Uterus (tissue), 2 donors: ENCODE measurements at regions not wholly inside any gene's neighbourhood (a gene's known extent, or its start where the extent isn't known, plus 50 kb on each side); places are given as distances from the start of the nearest gene placed in this dataset.

Source experiments
- POLR2A ChIP-seq, 2 donors: fragments of 450-650 bp; IDR thresholded peaks; one replicate each; pipeline ENCODE4 v1.6.1; 2016; ENCODE audit warnings: antibody characterized with exemption in 2 of 2, mild to moderate bottlenecking in 1 of 2, moderate library complexity in 1 of 2
- TF ChIP-seq, protein P1 (sequence below), 4 experiments: fragments of 200-600 bp in 2 of 4; fragments of 450-650 bp in 2 of 4; sonication (generic) in 2 of 4; IDR thresholded peaks; one replicate each; pipeline ENCODE4 v1.5.1; 2016 to 2019; ENCODE audit warnings: antibody characterized with exemption in 4 of 4, mild to moderate bottlenecking in 2 of 4, moderate library complexity in 1 of 4

DNA sequence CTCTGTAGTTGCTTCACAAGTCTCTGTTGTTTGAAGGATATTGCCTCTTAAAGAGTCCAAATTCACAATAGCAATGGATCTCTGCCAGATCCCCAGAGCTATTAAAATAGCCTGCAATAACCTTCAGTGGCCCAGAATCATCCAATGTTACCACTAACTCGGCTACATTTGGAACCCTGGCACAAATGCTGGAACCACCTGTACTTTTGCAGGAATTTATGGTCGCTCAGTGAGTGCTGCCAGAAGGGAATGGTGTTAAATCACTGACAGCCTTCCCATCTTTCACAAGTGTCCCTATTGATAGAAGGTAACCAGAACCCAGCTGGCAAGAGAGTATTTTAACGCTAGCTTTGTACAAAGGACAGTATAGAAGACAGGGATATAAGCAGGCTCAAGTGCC is 298.8 kb upstream of the PLSCR5 start:
- TF ChIP-seq, protein P1, sequence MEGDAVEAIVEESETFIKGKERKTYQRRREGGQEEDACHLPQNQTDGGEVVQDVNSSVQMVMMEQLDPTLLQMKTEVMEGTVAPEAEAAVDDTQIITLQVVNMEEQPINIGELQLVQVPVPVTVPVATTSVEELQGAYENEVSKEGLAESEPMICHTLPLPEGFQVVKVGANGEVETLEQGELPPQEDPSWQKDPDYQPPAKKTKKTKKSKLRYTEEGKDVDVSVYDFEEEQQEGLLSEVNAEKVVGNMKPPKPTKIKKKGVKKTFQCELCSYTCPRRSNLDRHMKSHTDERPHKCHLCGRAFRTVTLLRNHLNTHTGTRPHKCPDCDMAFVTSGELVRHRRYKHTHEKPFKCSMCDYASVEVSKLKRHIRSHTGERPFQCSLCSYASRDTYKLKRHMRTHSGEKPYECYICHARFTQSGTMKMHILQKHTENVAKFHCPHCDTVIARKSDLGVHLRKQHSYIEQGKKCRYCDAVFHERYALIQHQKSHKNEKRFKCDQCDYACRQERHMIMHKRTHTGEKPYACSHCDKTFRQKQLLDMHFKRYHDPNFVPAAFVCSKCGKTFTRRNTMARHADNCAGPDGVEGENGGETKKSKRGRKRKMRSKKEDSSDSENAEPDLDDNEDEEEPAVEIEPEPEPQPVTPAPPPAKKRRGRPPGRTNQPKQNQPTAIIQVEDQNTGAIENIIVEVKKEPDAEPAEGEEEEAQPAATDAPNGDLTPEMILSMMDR (IDR thresholded peaks at IDR 0.05) = no peak
- TF ChIP-seq POLR2A (IDR thresholded peaks at IDR 0.05) = no peak
